GM19372 (cell line): ENCODE measurements at regions not wholly inside any gene's neighbourhood (a gene's known extent, or its start where the extent isn't known, plus 50 kb on each side); places are given as distances from the start of the nearest gene placed in this dataset.
"Not testable (repeated sequence)": the region's sequence is repeated elsewhere in the genome, so short reads cannot be mapped to it uniquely, and the experiment has no call there.

ENCODE experiments used
- ATAC-seq: cut with Tn5 transposase; IDR thresholded peaks from one replicate; pipeline ENCODE4 v1.9.1; 2021; ENCODE audit warnings: mild to moderate bottlenecking, low read depth, moderate library complexity; ENCODE audit not compliant: unreplicated experiment

DNA sequence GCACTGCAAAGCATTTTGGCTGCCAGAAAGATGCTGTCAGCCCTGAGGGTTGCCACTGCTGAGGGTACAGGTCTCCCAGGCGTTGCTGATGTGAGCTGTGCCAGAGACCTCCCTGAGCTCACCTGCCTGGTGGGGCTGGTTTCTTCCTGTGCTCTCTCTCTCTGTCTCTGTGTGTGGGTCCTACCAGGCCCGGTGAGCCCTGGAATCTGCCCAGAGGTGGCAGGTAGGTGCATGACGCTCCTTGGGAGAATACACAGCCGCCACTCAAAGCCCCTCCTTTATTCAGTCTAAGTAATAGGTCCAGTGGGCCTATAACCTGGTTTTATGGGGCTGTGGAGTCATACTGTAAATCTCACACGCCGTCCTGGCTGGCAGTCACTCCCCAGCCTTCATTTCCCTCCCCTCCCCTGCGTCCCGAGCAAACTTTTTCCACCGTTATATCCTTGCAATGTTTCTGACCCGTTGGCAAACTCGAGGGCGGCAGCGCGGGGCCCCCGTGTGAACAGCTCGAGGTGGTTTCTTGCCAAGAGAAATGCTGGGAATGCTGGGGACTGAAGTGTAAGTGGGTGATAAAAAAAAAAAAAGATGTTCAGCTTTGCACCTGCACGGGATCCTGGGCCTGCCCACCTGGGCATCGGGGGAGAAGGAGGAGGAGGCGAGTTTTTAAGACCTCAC is 245.9 kb downstream of the CRLF2 start:
- ATAC-seq: no peak

DNA sequence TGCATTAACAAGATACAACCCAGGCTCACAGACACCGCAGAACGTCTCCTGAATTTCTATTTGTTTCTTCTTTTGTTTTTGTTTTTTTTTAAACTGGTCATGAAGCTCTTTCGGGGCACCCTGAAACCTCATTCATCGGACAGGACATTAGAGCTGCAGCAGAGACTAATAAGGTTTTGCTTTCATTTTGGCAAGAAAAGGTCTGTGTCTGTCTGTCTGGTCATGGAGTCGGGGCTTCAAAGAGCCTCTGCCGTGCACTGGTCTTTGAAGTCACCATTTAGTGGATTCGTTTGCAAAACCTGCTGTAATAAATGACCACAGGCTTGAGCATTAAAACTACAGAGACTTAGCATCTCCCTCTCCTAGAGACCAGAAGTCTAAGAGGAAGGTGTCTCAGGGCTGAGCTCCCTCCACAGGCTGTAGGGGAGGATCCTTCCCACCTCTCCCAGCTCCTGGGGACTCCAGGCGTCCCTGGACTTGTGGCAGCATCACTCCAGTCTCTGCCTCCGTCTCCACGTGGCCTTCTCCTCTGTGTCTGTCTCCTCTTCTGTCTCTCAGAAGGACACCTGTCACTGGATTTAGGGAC is 247.5 kb downstream of the CRLF2 start:
- ATAC-seq: peak; percentile 93

DNA sequence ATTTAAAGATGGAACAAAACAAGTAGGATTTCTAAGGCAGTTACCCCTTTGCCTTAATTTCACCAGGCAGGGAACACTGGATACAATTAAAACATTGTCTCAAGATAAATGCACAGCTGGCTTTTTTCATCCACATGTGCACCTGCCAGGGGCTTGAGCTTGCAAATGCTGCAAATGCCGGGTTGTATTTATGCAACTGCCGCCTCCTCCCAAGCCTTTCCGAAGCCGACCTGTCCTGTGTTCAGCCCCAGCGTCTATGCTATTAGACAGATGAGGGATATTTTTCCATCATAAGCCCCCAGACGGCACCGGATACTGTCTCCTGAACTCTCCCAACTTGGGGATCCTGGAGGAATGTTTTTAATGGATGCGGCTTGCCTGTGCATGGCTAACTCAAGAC is 251.6 kb downstream of the CRLF2 start:
- ATAC-seq: no peak

DNA sequence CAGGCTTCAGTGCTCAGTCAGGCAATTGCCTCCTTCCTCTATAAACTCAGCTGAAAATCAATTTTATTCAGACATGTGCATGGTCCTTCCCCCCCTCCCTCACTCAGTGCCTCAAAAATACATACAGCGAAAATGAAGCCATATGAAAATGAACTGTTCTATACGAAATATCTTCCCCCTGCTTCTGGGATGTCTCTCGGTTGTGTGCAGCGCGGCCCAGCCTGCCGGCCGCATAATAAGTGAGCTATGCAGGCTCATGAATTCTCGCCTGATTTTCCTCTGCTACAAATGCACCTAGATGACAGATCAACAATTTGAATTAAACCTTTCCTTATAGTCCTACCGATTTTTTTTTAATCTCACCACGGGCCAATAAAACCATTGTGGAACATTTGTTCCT is 252.9 kb downstream of the CRLF2 start:
- no peak for ATAC-seq

DNA sequence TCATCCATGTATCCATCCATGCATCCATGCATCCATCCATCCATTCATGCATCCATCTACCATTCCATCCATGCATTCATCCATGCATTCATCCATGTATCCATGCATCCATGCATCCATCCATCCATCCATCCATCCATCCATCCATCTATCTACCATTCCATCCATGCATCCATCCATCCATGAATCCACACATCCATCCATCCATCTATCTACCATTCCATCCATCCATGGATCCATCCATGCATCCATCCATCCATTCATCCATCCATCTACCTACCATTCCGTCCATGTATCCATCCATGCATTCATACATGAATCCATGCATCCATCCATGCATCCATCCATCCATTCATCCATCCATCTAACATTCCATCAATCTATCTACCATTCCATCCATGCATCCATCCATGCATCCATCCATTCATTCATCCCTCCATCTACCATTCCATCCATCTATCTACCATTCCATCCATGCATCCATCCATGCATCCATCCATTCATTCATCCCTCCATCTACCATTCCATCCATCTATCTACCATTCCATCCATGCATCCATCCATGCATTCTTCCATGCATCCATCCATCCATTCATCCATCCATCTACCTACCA is 257.2 kb downstream of the CRLF2 start:
- ATAC-seq: not testable (repeated sequence)

DNA sequence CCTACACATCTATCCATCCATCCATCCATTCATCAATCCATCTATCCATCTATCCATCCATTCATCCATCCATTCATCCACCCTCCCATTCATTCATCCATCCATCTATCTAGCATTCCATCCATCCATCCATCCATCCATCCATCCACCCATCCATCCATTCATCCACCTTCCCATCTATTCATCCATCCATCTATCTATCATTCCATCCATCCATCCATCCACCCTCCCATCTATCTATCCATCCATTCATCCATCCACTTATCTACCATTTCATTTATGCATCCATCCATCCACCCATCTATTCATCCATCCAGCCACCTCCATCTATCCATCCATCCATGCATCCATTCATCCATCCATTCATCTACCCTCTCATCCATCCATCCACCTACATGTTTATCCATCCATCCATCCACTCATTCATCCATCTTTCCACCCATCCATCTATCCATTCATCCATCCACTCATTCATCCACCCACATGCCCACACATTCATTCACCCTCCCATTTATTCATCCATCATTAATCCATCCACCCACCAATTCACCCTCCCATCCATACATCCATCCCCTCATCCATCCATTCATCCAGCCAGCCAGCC is 258.5 kb downstream of the CRLF2 start:
- no peak for ATAC-seq

DNA sequence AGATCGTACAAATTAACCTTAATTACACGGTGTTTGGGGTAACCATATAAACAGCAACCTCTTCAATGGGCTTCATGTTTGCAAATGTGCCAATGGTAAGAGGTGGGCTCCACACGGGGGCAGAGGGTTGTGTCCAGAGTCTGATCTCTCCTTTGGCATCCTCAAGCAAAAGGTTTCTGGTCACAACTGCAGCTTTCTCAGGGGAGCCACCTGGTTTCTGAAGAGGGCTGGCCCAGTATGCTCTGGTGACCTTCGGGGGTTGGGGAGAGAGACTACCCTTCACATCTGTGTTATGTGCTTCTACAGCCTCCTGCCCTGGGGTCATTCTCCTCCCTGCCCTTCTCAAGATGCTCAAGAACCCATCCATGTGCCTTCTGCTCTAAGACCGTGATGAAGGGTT is 259.6 kb downstream of the CRLF2 start:
- ATAC-seq: no peak

DNA sequence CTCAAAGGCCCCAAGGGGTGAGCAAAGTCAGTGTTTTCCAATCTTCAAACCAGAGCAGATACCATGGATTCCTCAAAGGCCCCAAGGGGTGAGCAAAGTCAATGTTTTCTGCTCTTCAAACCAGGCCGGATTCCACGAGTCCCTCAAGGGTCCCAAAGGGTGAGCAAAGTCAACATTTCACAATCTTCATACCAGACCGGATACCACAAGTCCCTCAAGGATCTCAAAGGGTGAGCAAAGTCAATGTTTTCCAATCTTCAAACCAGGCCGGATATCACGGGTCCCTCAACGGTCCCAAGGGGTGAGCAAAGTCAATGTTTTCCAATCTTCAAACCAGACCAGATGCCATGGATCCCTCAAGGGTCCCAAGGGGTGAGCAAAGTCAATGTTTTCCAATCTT is 265.2 kb downstream of the CRLF2 start:
- ATAC-seq: not testable (repeated sequence)

DNA sequence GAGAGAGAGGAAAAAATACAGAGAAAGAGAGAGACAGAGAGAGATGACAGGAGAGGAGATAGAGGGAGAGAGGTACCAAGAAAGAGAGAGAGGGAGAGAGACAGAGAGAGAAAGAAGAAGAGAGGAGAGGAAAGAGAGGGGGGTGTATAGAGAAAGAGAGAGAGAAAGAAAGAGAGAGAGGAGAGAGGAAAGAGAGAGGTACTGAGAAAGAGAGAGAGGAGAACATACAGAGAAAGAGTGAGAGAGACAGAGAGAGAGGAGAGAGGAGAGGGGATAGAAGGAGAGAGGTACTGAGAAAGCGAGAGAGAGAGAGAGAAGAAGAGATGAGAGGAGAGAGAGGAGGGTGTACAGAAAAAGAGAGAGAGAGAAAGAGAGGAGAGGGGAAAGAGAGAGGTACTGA is 269.4 kb downstream of the CRLF2 start:
- ATAC-seq: no peak

DNA sequence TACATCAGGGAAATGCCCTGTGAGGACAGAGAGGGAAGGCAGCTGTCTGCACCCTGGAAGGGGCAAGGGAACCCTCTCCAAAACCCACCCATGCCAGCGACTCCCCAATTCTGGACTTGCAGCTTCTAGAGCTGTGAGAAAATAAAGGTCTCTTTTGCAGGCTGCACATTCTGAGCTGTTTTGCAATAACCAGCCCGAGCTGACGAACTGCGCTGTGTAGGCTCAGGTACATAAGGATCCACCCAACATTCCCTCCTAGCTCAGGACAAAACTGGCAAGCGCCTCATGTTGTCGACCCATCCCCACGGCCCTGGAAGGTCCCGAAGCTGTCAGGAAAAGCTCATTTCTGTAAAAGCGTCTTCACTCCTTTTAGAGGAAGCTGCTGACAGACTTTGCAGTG is 271.8 kb downstream of the CRLF2 start:
- no peak for ATAC-seq

DNA sequence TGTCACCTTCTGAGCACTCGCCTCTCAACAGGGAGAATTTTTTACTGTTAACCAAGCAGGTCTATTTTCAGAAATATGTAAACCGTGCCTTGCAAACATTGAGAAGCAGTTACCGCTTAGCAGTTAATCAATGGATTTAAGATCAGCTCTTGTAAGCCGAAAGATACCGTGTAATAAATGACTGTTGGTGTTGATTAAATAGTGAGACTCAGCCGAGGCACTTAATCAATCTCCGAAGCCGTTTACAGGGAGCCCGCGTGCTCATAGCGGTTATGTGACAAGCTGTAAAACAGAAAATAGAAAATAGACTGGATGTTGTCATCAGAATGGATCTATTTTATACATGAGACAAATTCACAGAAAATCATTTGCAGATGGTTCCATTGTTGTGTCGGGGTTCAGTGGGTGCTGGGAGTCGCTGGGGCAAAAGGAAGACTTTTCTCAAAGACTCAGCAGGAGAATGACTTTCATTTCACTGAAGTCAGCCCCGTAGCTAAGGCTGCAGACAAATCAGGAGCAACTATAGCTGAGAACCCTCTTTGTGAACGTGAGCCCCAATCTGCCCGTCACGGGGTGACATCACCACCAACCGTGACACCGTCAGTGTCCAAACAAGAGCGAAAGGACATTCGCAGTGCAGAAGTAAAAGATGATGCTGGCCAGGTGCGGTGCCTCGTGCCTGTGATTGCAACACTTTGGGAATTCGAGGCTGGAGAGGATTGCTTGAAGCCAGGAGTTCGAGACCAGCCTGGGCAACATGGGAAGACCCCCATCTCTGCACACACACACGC is 275.3 kb downstream of the CRLF2 start:
- no peak for ATAC-seq

DNA sequence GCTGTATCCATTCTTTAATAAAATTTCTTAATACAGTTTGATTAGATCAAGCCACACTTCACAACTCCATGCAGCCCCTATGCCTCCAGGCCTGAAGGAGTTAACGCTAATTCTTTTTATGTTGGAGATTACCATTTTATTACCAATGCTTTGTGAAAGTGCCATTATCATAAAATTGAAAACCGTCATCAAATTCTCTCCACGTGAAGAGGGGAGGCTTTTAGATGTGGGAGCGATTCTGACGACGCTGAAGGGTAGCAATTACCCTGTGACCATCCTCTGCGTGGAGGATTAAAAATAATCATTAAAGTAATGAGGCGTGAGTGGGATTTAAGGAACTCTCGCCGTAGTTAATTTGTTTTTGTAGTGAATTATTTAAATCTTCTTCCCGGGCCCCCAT is 278.8 kb downstream of the CRLF2 start:
- no peak for ATAC-seq

DNA sequence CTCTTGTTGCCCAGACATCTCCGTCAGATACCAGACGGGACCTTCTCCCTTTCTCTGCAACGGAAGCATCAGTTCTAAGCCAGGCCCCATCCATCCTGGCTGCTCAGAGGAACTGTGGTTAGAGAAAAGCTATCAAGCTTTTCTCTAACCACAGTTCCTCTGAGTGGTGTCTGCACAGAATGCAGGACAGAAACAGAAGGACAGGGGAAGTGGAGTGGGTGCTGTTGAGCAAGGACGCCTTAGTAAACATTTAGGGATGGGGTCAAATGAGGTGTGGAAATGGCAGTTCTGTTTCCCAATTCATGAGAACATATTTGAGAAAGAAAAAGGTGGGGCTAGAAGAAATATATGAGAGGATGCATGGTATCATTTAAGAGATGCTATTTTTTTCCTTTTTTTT is 283.8 kb downstream of the CRLF2 start:
- no peak for ATAC-seq

DNA sequence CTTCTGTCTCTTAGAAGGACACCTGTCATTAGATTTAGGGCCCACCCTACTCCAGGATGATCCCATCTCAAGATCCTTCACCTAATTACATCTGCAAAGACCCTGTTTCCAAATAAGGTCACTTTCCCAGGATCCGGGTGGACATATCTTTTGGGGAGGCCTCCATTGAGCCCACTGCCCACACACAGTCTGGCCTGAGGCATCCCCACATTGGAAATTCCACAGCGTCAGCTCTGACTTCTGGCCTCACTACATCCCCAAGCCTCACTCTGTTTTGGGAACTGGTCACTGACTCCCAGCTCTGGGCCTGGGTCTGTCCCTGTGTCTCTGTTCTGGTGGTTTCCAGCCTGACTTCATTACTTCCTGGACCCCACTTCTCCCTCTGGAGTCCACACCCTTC is 285.5 kb downstream of the CRLF2 start:
- ATAC-seq: no peak

DNA sequence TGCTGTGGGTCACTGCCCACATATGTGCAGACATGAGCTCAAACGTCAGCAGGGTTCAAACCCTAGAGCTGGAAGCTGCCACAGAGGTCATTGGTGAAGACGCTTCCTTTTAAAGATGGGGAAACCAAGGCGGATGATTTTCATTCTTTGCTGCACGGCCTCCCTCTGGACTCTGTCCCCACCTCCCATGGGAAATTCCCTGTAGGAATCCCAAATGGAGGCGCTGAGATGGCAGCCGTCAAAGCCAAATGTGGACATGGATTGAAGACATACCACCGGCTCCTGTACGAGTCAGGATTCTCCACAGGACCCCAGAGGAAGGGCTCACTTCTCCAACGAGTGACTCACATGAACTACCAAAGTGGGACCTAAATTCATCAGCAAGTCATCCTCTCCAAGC is 286.4 kb downstream of the CRLF2 start:
- ATAC-seq: no peak

DNA sequence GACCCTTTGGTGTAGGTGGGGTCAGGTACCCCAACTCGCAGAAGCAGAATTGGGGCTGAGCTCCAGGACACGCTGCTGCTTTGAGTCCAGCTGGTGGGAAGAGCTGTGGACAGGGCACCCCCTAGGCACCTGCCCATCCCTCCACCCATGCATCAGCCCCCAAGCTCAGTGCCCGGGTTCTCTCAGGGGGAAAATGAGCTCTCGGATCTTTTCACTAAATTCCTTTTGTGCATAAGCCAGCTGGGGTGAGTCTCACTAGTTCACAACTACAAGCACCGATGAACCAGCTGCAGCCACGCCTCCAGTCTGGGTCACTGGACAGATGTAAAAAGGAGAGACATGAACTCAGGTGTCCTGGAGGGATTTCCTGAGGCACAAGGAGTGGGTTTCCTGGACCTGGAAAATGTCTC is 286.8 kb downstream of the CRLF2 start:
- ATAC-seq: no peak

DNA sequence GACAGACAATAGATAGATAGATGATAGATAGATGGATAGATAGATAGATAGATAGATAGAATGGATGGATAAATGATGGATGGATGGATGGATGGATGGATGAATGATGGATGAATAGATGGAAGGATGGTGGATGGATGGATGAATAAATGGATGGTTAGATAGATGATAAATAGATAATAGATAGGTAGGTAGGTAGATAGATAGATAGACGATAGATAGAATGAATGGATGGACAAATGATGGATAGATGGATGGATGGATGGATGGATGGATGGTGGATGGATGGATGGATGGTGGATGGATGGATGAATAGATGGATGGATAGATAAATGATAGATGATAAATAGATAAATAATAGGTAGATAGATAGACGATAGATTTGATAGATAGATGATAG is 287.4 kb downstream of the CRLF2 start:
- no peak for ATAC-seq

DNA sequence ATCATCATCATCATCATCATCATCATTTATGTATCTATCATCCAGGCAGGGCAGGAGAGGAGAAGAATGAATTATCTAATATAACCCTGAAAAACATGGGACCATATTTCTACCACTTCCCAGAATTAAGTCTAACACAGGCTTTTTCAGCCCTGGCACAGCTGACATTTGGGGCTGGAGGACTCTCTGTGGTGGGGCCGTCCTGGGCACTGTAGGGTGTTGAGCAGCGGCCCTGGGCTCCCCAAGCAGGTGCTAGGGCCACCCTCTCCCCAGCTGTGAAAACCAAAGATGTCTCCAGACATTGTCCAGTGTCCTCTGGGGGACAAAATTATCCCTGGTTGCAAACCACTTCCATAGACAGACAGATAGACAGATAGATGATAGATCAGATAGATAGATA is 288.4 kb downstream of the CRLF2 start:
- no peak for ATAC-seq

DNA sequence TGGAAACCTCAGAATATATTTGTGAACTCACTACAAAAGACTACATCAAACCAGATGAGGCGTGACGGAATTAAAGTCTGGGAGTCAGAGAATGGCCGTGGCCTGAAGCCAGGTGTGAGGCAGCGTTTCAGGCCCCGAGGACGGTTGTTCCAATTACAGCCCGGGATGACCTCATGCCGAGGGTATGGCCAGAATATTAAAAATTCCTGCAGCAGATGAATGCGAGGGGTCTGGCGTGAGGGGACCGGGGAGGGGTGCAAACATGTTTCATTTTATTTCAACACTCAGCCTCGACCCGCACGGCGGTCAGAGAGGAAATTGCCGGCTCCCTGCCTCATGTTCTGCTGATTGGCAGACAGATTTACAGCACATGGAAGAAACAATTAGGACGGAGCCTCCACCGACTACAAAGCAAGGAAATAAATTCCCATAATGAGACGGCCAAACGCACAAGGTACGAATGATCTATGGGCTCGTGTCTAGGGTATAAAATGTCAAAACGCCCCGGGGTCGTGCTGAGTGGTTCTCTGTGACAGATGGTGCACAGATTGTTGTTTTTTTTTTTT is 289.7 kb downstream of the SHOX start:
- ATAC-seq: no peak

DNA sequence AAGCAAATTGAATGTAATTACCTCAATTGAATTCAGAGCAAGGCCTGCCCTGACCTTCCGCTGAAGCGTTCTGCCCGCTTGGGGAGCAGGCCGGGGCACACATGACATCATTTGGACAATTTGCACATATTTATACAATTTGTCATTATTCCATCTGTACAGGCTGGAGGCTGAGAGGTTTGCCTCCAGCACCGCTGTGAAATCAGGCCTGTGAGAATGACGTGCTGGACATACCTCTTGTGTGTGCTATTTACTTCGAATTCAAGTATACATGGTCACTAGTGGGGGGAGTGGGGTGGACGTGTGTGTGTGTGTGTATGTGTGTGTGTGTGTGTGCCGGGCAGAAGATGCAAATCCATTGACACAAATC is 285.6 kb downstream of the SHOX start:
- ATAC-seq: no peak
